ENCODE measurements at regions not wholly inside any gene's neighbourhood (a gene's known extent, or its start where the extent isn't known, plus 50 kb on each side); places are given as distances from the start of the nearest gene placed in this dataset.

DNA sequence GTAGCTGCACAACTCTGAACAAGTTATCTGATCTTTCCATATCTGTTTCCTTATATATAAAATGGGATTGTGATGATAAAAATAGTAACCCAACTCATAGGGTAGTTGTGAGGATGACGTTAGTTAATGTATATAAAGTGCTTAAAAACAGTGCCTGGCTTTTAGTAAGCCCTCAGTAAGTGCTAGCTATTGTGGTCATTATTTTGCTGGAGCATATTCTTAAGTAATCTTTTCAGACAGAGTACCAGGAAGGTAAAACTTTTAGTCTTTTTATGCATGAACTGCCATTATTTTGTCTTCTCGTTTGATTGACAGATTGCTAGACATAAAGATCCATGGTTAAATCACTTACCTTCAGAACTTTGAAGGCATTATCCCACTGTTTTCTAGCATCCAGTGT lies 62.5 kb upstream of the SIM2 start:
- no peak for DNase-seq

DNA sequence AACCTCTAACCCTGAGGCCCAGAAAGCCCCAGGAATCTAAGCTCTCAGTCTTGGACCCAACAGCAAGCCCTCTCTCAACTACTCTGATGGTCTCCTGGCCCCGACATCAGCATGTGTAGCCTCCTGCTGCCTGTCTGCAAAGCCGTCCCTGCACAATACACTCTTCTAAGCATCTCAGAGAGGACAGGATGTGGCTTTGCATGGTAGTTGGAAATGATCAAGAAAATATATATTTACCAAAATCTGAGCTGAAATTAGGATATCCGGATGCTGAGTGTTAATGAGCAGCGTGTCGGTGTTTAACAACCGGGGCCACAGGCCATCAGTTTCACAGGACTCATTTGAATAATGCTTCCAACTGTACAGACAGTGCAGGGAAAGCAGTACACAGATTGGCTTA lies 59.1 kb upstream of the SIM2 start:
- no peak for DNase-seq

GRCh38 chr21:36640174-36640720 lies 58.7 kb upstream of the SIM2 start:
- DNase-seq: no peak

GRCh38 chr21:36640721-36641244 lies 58.1 kb upstream of the SIM2 start:
- DNase-seq: no peak

GRCh38 chr21:36641346-36641745 lies 57.6 kb upstream of the SIM2 start:
- no peak for DNase-seq

DNA sequence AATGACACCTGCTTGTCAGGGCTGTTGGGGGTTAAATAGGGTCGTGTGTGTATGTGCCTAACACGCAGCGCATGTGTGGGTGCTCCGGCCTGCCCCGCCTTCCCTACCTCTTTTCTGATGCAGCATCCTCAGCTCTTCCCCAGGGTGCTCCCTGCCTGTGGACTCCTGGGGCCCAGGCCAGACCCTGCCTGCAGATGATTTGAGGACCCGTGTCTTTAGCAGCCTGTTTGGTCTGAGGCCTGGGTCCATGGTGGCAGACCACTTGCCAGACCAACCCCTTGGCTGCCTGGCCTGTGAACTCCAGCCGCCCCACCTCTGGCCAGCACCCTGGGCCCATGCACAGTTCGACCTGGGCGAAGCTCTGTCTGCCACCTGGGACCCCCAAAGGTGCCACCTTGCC lies 57.0 kb upstream of the SIM2 start:
- DNase-seq: no peak

DNA sequence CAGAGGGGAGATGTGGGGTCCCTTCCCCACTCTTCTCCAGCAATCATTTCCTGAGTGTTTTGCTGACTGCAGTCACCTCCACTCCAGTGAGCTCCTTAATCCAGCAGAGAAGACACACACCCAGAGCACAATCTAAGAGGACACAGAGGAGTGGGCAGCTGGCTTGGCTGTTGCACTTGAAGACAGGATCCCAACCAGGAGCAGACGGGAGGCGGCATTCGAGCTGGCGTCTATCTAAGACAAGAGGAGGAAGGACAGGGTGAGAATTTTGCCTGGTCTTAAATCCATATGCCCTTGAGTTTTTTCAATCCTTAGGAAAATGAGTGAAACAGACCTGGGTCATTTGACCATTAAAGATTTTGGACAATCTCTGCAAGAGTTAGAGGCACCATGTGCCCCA lies 56.1 kb upstream of the SIM2 start:
- DNase-seq: no peak

GRCh38 chr21:36643374-36644250 lies 55.3 kb upstream of the SIM2 start:
- DNase-seq: no peak

- no peak for DNase-seq
Observed at GRCh38 chr21:36646011-36646410, 52.9 kb upstream of the SIM2 start.

DNA sequence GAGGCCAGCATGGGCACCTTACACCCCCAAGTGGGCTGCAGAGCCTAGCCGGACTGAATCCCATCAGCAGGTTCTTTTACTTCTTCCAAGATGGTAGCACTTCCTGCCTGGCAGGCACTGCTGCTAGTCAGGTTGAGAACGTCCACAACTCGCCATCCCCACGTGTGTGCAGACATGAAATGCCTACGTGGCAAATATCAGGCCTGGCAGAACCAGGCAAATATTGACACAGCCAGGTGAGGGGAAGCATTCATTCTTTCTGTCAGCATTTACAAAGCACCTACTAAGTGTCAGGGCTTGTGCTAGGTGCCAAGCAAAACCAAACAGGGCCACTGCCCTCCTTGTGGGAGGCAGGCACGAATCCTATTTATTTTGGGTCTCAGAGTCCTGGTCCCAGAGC lies 52.3 kb upstream of the SIM2 start:
- DNase-seq: no peak

DNA sequence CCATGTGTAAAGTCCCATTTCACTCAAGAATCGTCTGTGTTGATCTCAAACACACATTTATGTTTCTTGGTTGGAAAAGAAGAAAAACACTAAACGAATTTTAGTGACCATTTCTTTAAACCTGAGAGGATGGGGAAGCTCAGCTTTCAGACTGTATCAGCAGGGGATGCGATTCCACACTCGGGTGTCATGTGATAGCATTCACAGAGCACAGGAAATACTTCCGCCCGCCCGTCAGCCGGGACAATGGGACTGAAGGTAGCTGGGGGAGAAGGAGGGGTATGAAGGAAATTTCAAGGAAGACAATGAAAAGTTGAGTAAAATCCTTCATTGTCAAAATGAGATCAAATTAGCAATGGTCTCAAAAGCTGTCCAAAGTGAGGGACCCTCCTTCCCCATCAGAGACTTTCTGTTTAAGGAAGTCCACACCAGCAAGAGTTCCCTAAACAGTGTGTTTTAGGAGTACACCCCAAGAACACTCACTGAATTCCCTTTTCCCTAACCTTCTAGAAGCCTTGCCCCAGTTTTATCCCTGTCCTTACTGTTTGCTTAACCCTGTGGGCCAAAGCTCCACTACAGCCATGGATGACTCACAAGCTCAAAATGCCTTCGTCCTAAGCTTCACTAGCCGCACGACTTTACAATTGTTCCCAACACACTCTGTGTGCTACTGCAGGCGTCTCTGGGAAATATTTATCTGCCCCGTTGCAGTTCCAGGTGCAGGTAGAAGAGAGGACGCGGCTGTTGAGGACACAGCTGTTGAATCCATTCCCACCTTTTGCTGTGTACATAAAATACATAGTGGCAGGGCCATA lies 51.4 kb upstream of the SIM2 start:
- no peak for DNase-seq

Data from activated CD4-positive, alpha-beta T cell treated with anti-CD3 and anti-CD28 coated beads, Interleukin-2, amount 50 U/mL, for 16 hours (primary cell).